Neural cell (in vitro differentiated cells): ENCODE measurements at regions not wholly inside any gene's neighbourhood (a gene's known extent, or its start where the extent isn't known, plus 50 kb on each side); places are given as distances from the start of the nearest gene placed in this dataset.

Experiments
- H2AFZ ChIP-seq: fragments of 200-600, 300-800 bp; sonication (generic), shearing (Covaris generic); 2 replicates; pipeline ENCODE4 v1.6.0; 2014; ENCODE audit warnings: low read depth, mild to moderate bottlenecking, antibody characterized with exemption, low read length, moderate library complexity
- H3F3A ChIP-seq: fragments of 200-600 bp; shearing (Covaris generic); 2 replicates; pipeline ENCODE4 v1.6.1; 2016; ENCODE audit warnings: mild to moderate bottlenecking, moderate library complexity, mixed read lengths, antibody characterized with exemption, low read length; ENCODE audit not compliant: insufficient read depth, poor library complexity, severe bottlenecking
- H3K27ac ChIP-seq: fragments of 200-600, 300-800 bp; sonication (generic), shearing (Covaris generic); 2 replicates; pipeline ENCODE4 v1.5.1; 2014; ENCODE audit warnings: mild to moderate bottlenecking, low read length, moderate library complexity
- H3K27me3 ChIP-seq: fragments of 300-800, 200-600 bp; sonication (generic), shearing (Covaris generic); 2 replicates; pipeline ENCODE4 v1.6.0; 2014; ENCODE audit warnings: mild to moderate bottlenecking, low read depth, low read length, moderate library complexity; ENCODE audit not compliant: insufficient read depth
- H3K36me3 ChIP-seq: fragments of 300-800, 200-600 bp; sonication (generic), shearing (Covaris generic); 2 replicates; pipeline ENCODE4 v1.5.1; 2014; ENCODE audit warnings: mild to moderate bottlenecking, antibody characterized with exemption, low read length, moderate library complexity; ENCODE audit not compliant: insufficient read depth
- H3K4me2 ChIP-seq: fragments of 300-800, 200-600 bp; sonication (generic), shearing (Covaris generic); 2 replicates; pipeline ENCODE4 v1.6.0; 2014; ENCODE audit warnings: mild to moderate bottlenecking, low read length
- H3K4me3 ChIP-seq: fragments of 300-800, 200-600 bp; sonication (generic), shearing (Covaris generic); 2 replicates; pipeline ENCODE4 v1.5.1; 2014; ENCODE audit warnings: mild to moderate bottlenecking, low read length, moderate library complexity
- H3K79me2 ChIP-seq: fragments of 200-600 bp; shearing (Covaris generic); replicated peaks from 2 replicates; pipeline ENCODE4 v1.6.0; 2014; ENCODE audit warnings: mild to moderate bottlenecking, low read length, moderate library complexity; ENCODE audit not compliant: insufficient read depth
- H3K9ac ChIP-seq: fragments of 300-800, 200-600 bp; sonication (generic), shearing (Covaris generic); 2 replicates; pipeline ENCODE4 v1.6.1; 2016; ENCODE audit warnings: mild to moderate bottlenecking, low read length, mixed read lengths
- H3K9me2 ChIP-seq: fragments of 200-600 bp; shearing (Covaris generic); 2 replicates; pipeline ENCODE4 v1.6.1; 2016; ENCODE audit warnings: mild to moderate bottlenecking, low read length, mixed read lengths; ENCODE audit not compliant: insufficient read depth
- H3K9me3 ChIP-seq: fragments of 200-600, 300-800 bp; sonication (generic), shearing (Covaris generic); 2 replicates; pipeline ENCODE4 v1.6.1; 2016; ENCODE audit warnings: mild to moderate bottlenecking, mixed run types, low read length, moderate library complexity, mixed read lengths
- H4K20me1 ChIP-seq: fragments of 200-600 bp; shearing (Covaris generic); 2 replicates; pipeline ENCODE4 v1.6.1; 2016; ENCODE audit warnings: mild to moderate bottlenecking, mixed run types; ENCODE audit not compliant: insufficient read depth
- CTCF ChIP-seq: fragments of 450-650 bp; IDR thresholded peaks from 2 replicates; pipeline ENCODE4 v1.5.1; 2014; ENCODE audit warnings: antibody characterized with exemption, mild to moderate bottlenecking, moderate library complexity; ENCODE audit not compliant: poor library complexity, severe bottlenecking
- EP300 ChIP-seq: fragments of 450-650 bp; conservative IDR thresholded peaks from 2 replicates; pipeline ENCODE4 v1.6.1; 2014; ENCODE audit warnings: antibody characterized with exemption, mild to moderate bottlenecking, moderate library complexity; ENCODE audit not compliant: poor library complexity, severe bottlenecking
- EZH2 ChIP-seq: fragments of 200-600, 300-800 bp; shearing (Covaris generic), sonication (generic); IDR thresholded peaks from 2 replicates; pipeline ENCODE4 v1.6.1; 2014; ENCODE audit warnings: antibody characterized with exemption, low read length, borderline replicate concordance, mild to moderate bottlenecking; ENCODE audit not compliant: insufficient read depth, poor library complexity, severe bottlenecking
- MXI1 ChIP-seq: fragments of 450-650 bp; conservative IDR thresholded peaks from 2 replicates; pipeline ENCODE4 v1.6.1; 2014; ENCODE audit warnings: antibody characterized with exemption, mild to moderate bottlenecking; ENCODE audit not compliant: poor library complexity, severe bottlenecking
- POLR2AphosphoS5 ChIP-seq: IDR thresholded peaks from 2 replicates; pipeline ENCODE4 v1.6.1; 2012
- RAD21 ChIP-seq: fragments of 450-650 bp; conservative IDR thresholded peaks from 2 replicates; pipeline ENCODE4 v1.6.1; 2014; ENCODE audit warnings: antibody characterized with exemption, mild to moderate bottlenecking, moderate library complexity
- REST ChIP-seq: IDR thresholded peaks from 2 replicates; pipeline ENCODE4 v1.6.1; 2012; ENCODE audit warnings: borderline replicate concordance
- SMC3 ChIP-seq: fragments of 450-650 bp; conservative IDR thresholded peaks from 2 replicates; pipeline ENCODE4 v1.6.1; 2014; ENCODE audit warnings: antibody characterized with exemption, mild to moderate bottlenecking, moderate library complexity; ENCODE audit not compliant: poor library complexity
- TAF1 ChIP-seq: IDR thresholded peaks from 2 replicates; pipeline ENCODE4 v1.6.1; 2012; ENCODE audit warnings: low read depth

GRCh38 chr12:116665666-116666304 is 72.1 kb downstream of the SPRING1 start:
- Histone ChIP-seq H3K4me3 (no peak overlapping the region), H3K9me2 (no peaks in the 10 kb centered on the region), H3K36me3 (no peaks in the 10 kb centered on the region), H3K27me3 (no peaks in the 10 kb centered on the region), H3F3A (no peaks in the 10 kb centered on the region), H3K79me2 (no peaks in the 10 kb centered on the region), H3K9ac (no peak overlapping the region), H4K20me1 (no peaks in the 10 kb centered on the region), H3K9me3 (no peaks in the 10 kb centered on the region), H3K27ac (no peak overlapping the region), H2AFZ (no peak overlapping the region), H3K4me2 (no peak overlapping the region)
- TF ChIP-seq EZH2 (no peak), MXI1 (no peak), RAD21 (no peak), SMC3 (no peak), POLR2AphosphoS5 (no peak), CTCF (no peak), TAF1 (no peak), REST (no peak), EP300 (no peak)

GRCh38 chr12:116664085-116664484 is 73.8 kb downstream of the SPRING1 start:
- Histone ChIP-seq H2AFZ (no peak overlapping the region), H4K20me1 (no peaks in the 10 kb centered on the region), H3K36me3 (no peaks in the 10 kb centered on the region), H3K9me2 (no peaks in the 10 kb centered on the region), H3K27me3 (no peaks in the 10 kb centered on the region), H3K4me2 (no peak overlapping the region), H3K9ac (no peak overlapping the region), H3K27ac (no peak overlapping the region), H3F3A (no peaks in the 10 kb centered on the region), H3K79me2 (no peaks in the 10 kb centered on the region), H3K9me3 (no peaks in the 10 kb centered on the region), H3K4me3 (no peak overlapping the region)
- no peak for TF ChIP-seq MXI1
- TF ChIP-seq CTCF: no peak
- TF ChIP-seq RAD21: no peak
- no peak for TF ChIP-seq EZH2
- no peak for TF ChIP-seq TAF1
- TF ChIP-seq REST: no peak
- TF ChIP-seq EP300: no peak
- no peak for TF ChIP-seq SMC3
- no peak for TF ChIP-seq POLR2AphosphoS5
